HG03175 (cell line): ENCODE measurements at regions not wholly inside any gene's neighbourhood (a gene's known extent, or its start where the extent isn't known, plus 50 kb on each side); places are given as distances from the start of the nearest gene placed in this dataset.
A peak's percentile ranks its signal among the peaks of the same experiment; 100 is the strongest.

Source experiments
- ATAC-seq: cut with Tn5 transposase; IDR thresholded peaks from one replicate; pipeline ENCODE4 v1.9.1; 2021; ENCODE audit warnings: mild to moderate bottlenecking, moderate library complexity; ENCODE audit not compliant: unreplicated experiment

GRCh38 chr13:39232401-39232980 is 194.2 kb downstream of the NHLRC3 start:
- no peak for ATAC-seq

GRCh38 chr13:39232999-39233398 is 194.7 kb downstream of the NHLRC3 start:
- ATAC-seq, result no peak

DNA sequence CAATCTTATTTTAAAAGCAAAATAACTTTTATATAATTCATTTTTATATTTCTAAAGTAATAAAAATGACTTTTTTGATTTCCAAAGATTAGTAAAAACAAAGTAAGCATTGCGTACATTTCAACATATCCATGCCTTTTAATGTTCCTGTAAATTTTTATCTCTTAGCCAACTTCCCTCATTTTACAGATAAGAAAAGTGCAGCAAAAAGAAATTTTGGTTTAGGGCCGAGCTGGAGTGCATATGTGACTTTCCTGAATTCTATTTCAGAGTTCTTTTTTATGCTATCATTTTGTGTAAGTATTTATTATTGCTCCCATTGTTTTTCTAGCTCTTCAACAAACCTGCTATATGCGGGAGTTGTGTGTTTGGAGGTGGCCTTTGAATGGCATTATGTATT is 195.3 kb downstream of the NHLRC3 start:
- ATAC-seq, result no peak

DNA sequence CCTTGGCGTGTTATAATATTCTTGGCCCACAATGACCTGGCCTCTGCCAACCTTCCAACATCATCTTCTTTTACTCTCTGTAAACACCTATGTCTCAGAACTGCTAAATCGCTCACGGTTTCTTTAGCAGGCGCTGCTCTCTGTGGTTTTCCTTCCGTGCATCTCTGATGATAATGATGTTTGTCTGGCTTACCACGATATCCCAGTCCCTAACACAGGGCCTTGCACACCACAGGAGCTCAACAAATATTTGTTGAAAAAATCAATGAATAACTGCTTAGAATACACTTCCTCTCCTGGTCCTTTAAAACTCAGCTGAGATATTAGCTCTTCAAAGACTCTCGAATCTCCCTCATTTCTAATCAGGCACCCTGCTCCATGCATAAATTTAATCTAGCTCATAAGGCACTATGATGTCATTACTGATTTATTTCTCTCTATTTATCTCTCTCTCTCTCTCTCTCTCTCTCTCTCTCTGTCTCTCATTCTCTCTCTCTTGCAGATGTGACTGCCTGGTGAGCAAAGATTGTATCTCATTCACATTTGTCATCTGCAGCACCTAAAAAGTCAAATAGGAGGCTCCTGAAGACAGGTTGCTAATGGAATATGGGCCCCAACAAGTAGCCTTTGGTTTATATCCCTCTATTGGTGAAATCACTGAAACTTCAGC is 206.4 kb downstream of the NHLRC3 start:
- no peak for ATAC-seq

DNA sequence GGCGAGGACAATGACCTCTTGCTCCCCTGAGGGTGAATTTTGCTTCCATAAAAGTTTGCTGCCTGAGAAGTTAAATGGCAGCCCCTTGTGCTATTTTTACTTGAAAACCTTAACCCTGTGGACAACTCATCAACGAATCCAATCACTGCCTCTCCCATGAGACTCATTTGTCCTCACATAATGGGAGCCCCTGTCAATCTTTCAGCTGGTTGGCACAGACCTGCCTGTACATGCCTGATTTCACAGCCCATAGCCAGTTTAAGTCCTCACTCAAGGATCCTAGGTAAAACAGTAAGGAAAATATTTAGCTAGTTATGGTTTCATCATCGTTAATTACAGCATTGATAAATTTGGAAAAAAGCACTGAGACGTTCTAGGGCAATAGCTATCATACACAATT is 207.4 kb downstream of the NHLRC3 start:
- ATAC-seq, result no peak

- ATAC-seq, result no peak
Measured at GRCh38 chr13:39249982-39250381, 211.7 kb downstream of the NHLRC3 start.

- no peak for ATAC-seq
Measured at GRCh38 chr13:39250440-39250839, 212.2 kb downstream of the NHLRC3 start.

DNA sequence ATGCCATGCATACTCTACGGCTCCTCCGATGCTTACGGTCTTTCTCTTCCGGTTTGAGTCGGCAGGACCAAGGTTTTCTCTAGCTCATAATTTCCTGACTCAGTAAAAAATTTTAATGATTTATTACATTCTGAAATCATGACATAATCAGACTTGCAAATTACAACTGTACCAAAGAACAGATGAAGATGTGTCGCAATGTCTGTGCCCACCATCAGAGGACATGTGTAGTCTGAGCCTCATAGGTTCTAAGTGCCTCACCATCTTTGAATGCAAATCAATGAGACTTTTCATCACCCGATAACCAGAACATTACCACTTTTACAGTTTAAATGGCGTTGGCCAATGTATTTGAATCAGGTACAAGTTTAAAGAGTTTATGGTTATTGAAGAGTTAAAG is 213.1 kb downstream of the NHLRC3 start:
- ATAC-seq, result no peak

DNA sequence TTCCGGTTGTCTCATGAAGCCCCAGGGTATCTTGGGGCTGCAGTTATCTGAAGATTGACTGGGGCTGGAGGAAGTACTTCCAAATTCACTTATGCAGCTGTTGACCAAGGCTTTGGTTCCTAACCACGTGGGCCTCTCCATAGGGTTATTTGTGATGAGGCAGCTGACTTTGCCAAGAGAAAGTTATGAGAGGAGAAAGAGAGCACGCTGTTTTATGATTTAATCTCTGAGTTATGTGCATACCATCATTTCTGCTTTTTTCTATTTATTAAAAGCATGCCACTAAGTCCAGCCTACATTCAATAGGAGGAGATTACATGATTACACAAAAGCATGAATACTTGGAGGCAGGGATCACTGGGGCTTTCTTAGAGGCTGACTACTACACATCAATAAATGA is 215.5 kb downstream of the NHLRC3 start:
- ATAC-seq, result no peak

- no peak for ATAC-seq
Measured at GRCh38 chr13:39254601-39255000, 216.3 kb downstream of the NHLRC3 start.

- no peak for ATAC-seq
Measured at GRCh38 chr13:39257642-39258041, 219.4 kb downstream of the NHLRC3 start.

DNA sequence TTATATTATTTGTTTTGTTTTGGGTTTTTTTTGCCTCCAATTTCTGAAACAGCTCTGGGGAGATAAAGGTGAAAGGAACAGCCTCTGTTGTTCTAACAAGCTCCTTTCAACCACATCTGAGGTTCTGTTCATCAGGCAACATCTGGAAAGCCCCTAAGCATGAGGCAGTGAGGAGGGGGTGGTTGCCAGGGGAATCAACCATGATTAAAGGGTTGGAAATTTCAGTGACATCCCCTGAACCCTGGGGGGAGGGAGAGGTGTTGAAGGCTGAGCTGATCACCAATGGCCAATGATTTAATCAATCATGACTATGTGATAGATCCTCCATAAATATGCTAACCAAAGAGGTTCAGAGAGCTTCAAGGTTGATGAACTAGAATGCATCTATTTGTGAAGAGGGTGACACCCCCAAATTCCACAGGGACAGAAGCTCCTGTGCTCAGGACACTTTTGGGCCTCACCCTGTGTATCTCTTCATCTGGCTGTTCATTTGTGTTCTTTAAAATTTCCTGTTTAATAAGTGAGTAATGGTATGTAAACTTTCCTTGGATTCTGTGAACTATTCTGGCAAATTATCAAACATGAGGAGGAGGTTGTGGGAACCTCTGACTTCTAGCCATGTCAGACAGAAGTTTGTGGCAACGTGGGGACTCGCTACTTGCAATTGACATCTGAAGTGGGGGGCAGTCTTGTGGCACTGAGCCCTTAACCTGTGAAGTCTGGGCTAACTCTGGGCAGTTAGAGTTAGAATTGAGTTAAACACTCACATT is 221.3 kb downstream of the NHLRC3 start:
- ATAC-seq, result no peak

- peak; percentile 88 for ATAC-seq
Measured at GRCh38 chr13:39263033-39263432, 224.8 kb downstream of the NHLRC3 start.

- no peak for ATAC-seq
Measured at GRCh38 chr13:39263531-39263930, 225.3 kb downstream of the NHLRC3 start.

GRCh38 chr13:39266426-39266825 is 228.2 kb downstream of the NHLRC3 start:
- ATAC-seq, result no peak

- no peak for ATAC-seq
Measured at GRCh38 chr13:39268398-39268797, 230.1 kb downstream of the NHLRC3 start.

GRCh38 chr13:39269004-39269403 is 230.7 kb downstream of the NHLRC3 start:
- ATAC-seq, result no peak

DNA sequence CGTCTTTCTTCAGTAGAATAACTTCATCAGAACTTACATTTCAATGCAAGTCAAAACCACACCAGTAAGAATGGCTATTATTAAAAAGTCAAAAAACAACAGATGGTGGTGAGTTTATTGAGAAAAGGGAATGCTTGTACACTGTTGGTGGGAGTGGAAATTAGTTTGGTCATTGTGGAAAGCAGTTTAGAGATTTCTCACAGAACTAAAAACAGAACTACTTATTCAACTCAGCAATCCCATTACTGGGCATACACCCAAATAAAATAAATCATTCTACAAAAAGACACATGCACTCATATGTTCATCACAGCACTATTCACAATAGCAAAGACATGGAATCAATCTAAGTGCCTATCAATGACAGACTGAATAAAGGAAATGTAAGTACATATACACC is 231.2 kb downstream of the NHLRC3 start:
- ATAC-seq, result no peak

DNA sequence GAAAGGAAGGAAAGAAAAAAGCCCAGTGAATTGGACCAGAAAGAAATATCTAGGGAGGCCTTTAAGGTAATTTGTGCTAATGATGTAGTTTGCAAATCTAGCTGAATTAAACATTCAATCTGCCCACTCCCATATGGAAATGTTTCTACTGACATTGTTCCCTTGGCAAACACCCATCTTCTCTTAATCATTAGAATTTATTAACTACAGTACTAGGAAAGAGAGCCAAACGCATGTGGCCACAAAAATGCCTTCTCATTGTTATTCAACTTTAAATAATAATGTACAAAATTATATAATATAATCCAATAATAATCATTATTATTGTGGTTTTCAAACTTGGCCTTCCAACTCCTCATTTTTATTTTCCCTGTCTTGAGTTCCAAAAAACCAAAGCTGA is 234.7 kb downstream of the NHLRC3 start:
- ATAC-seq, result no peak

GRCh38 chr13:39273953-39274738 is 235.9 kb downstream of the NHLRC3 start:
- ATAC-seq, result no peak

GRCh38 chr13:39274739-39275325 is 236.6 kb downstream of the NHLRC3 start:
- ATAC-seq, result no peak
